Fibroblast of skin of left biceps (primary cell): ENCODE measurements at regions not wholly inside any gene's neighbourhood (a gene's known extent, or its start where the extent isn't known, plus 50 kb on each side); places are given as distances from the start of the nearest gene placed in this dataset.
A peak's percentile ranks its signal among the peaks of the same experiment; 100 is the strongest.

Experiments
- DNase-seq, 2 experiments: peaks; one replicate each; pipeline ENCODE4 v3.0.0-alpha.2; 2013; ENCODE audit warnings: low read depth in 2 of 2

GRCh38 chr7:11895337-11895736 is 63.3 kb upstream of the THSD7A start:
- DNase-seq = no peak

- DNase-seq = no peak
These were observed 64.7 kb upstream of the THSD7A start for GRCh38 chr7:11896663-11897062.

GRCh38 chr7:11899247-11899646 is 67.2 kb upstream of the THSD7A start:
- DNase-seq = no peak

GRCh38 chr7:11910253-11910652 is 78.3 kb upstream of the THSD7A start:
- DNase-seq = no peak

- DNase-seq = no peak
These were observed 79.9 kb upstream of the THSD7A start for GRCh38 chr7:11911900-11912299.

GRCh38 chr7:11914645-11915044 is 82.6 kb upstream of the THSD7A start:
- no peak for DNase-seq

GRCh38 chr7:11923376-11923930 is 91.5 kb upstream of the THSD7A start:
- DNase-seq = no peak

GRCh38 chr7:11931307-11931706 is 99.3 kb upstream of the THSD7A start:
- DNase-seq = no peak

- no peak for DNase-seq
These were observed 102.8 kb upstream of the THSD7A start for GRCh38 chr7:11934796-11935195.

- DNase-seq = peak; percentile 1 to 4
These were observed 103.9 kb upstream of the THSD7A start for GRCh38 chr7:11935905-11936304.

- DNase-seq = no peak
These were observed 114.8 kb upstream of the THSD7A start for GRCh38 chr7:11946794-11947193.

- DNase-seq = no peak
These were observed 118.3 kb upstream of the THSD7A start for GRCh38 chr7:11950281-11950680.

GRCh38 chr7:11950942-11951341 is 118.9 kb upstream of the THSD7A start:
- no peak for DNase-seq

- DNase-seq = no peak
These were observed 119.9 kb upstream of the THSD7A start for GRCh38 chr7:11951909-11952308.

- DNase-seq = no peak
These were observed 121.0 kb upstream of the THSD7A start for GRCh38 chr7:11952972-11953371.

GRCh38 chr7:11956991-11957390 is 125.0 kb upstream of the THSD7A start:
- DNase-seq = no peak

GRCh38 chr7:11957956-11958355 is 126.0 kb upstream of the THSD7A start:
- no peak for DNase-seq

GRCh38 chr7:11959121-11959520 is 127.1 kb upstream of the THSD7A start:
- no peak for DNase-seq

- DNase-seq = no peak
These were observed 128.6 kb upstream of the THSD7A start for GRCh38 chr7:11960621-11961020.

GRCh38 chr7:11969643-11970042 is 137.6 kb upstream of the THSD7A start:
- no peak for DNase-seq

GRCh38 chr7:11970132-11970531 is 138.1 kb upstream of the THSD7A start:
- DNase-seq = no peak

GRCh38 chr7:11985376-11985775 is 153.4 kb upstream of the THSD7A start:
- DNase-seq = no peak

GRCh38 chr7:11985971-11986370 is 154.0 kb upstream of the THSD7A start:
- DNase-seq = no peak

GRCh38 chr7:11988186-11988585 is 156.2 kb upstream of the THSD7A start:
- no peak for DNase-seq

- no peak for DNase-seq
These were observed 170.4 kb upstream of the THSD7A start for GRCh38 chr7:12002428-12002827.
